HG03095 (cell line): ENCODE measurements at regions not wholly inside any gene's neighbourhood (a gene's known extent, or its start where the extent isn't known, plus 50 kb on each side); places are given as distances from the start of the nearest gene placed in this dataset.

Experiments
- ATAC-seq: cut with Tn5 transposase; IDR thresholded peaks from one replicate; pipeline ENCODE4 v1.9.1; 2021; ENCODE audit warnings: moderate library complexity; ENCODE audit not compliant: unreplicated experiment

GRCh38 chr7:67807826-67808225 is 811.2 kb downstream of the TYW1 start:
- ATAC-seq: no peak

GRCh38 chr7:67809586-67809985 is 813.0 kb downstream of the TYW1 start:
- no peak for ATAC-seq

- ATAC-seq: no peak
These were observed 817.1 kb downstream of the TYW1 start for GRCh38 chr7:67813621-67814292.

- ATAC-seq: no peak
These were observed 820.8 kb downstream of the TYW1 start for GRCh38 chr7:67817481-67817880.

- ATAC-seq: no peak
These were observed 824.5 kb downstream of the TYW1 start for GRCh38 chr7:67821116-67821515.

- ATAC-seq: no peak
These were observed 826.7 kb downstream of the TYW1 start for GRCh38 chr7:67823345-67823744.

- no peak for ATAC-seq
These were observed 828.7 kb downstream of the TYW1 start for GRCh38 chr7:67825356-67825755.

GRCh38 chr7:67841896-67842295 is 845.3 kb downstream of the TYW1 start:
- ATAC-seq: no peak

GRCh38 chr7:67842571-67842970 is 845.9 kb downstream of the TYW1 start:
- ATAC-seq: no peak

GRCh38 chr7:67843001-67843565 is 846.5 kb downstream of the TYW1 start:
- no peak for ATAC-seq

GRCh38 chr7:67843615-67844014 is 847.0 kb downstream of the TYW1 start:
- no peak for ATAC-seq

- no peak for ATAC-seq
These were observed 850.6 kb downstream of the TYW1 start for GRCh38 chr7:67847092-67847787.

GRCh38 chr7:67854221-67855178 is 857.9 kb downstream of the TYW1 start:
- ATAC-seq: no peak

- no peak for ATAC-seq
These were observed 858.7 kb downstream of the TYW1 start for GRCh38 chr7:67855322-67855721.

- no peak for ATAC-seq
These were observed 859.4 kb downstream of the TYW1 start for GRCh38 chr7:67856046-67856445.

- ATAC-seq: no peak
These were observed 861.1 kb downstream of the TYW1 start for GRCh38 chr7:67857698-67858097.

- no peak for ATAC-seq
These were observed 862.3 kb downstream of the TYW1 start for GRCh38 chr7:67858931-67859330.

GRCh38 chr7:67863911-67864310 is 867.3 kb downstream of the TYW1 start:
- ATAC-seq: no peak

GRCh38 chr7:67866054-67866453 is 869.4 kb downstream of the TYW1 start:
- no peak for ATAC-seq

GRCh38 chr7:67866812-67867211 is 870.2 kb downstream of the TYW1 start:
- no peak for ATAC-seq

- ATAC-seq: no peak
These were observed 873.8 kb downstream of the TYW1 start for GRCh38 chr7:67870396-67870795.
